NB4 (cell line): ENCODE measurements at regions not wholly inside any gene's neighbourhood (a gene's known extent, or its start where the extent isn't known, plus 50 kb on each side); places are given as distances from the start of the nearest gene placed in this dataset.

ENCODE experiments used
- POLR2A ChIP-seq: IDR thresholded peaks from 2 replicates; pipeline ENCODE4 v1.6.1; 2011; ENCODE audit warnings: mild to moderate bottlenecking; ENCODE audit not compliant: insufficient read length; ENCODE audit errors: extremely low read depth
- TF ChIP-seq, protein P1 (sequence below): IDR thresholded peaks from one replicate; pipeline ENCODE4 v1.5.1; 2012; ENCODE audit warnings: low read depth, low read length
- TF ChIP-seq, protein P2 (sequence below): IDR thresholded peaks from 2 replicates; pipeline ENCODE4 v1.6.1; 2011; ENCODE audit warnings: low read depth, low read length

DNA sequence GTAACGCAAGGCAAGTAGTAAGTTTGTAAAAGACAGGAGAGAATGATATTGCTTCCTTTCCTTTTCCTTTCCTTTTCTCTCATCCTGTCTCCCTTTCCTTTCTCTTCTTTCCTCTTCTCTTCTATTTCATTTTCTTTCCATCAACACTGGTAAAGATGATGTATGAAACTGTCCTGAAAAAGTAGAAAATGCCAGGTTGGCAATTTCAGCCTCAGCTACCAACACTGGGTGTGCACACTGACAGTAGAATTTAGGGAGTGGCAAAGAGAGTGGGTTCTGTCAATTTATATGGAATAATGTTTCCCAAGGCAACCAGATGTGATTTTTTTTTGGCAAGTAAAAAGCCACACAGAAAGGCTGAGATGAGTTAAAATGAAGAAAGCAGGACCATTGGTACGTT is 155.7 kb upstream of the ZRANB2 start:
- TF ChIP-seq, protein P1, sequence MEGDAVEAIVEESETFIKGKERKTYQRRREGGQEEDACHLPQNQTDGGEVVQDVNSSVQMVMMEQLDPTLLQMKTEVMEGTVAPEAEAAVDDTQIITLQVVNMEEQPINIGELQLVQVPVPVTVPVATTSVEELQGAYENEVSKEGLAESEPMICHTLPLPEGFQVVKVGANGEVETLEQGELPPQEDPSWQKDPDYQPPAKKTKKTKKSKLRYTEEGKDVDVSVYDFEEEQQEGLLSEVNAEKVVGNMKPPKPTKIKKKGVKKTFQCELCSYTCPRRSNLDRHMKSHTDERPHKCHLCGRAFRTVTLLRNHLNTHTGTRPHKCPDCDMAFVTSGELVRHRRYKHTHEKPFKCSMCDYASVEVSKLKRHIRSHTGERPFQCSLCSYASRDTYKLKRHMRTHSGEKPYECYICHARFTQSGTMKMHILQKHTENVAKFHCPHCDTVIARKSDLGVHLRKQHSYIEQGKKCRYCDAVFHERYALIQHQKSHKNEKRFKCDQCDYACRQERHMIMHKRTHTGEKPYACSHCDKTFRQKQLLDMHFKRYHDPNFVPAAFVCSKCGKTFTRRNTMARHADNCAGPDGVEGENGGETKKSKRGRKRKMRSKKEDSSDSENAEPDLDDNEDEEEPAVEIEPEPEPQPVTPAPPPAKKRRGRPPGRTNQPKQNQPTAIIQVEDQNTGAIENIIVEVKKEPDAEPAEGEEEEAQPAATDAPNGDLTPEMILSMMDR = no peak
- no peak for TF ChIP-seq POLR2A
- TF ChIP-seq, protein P2, sequence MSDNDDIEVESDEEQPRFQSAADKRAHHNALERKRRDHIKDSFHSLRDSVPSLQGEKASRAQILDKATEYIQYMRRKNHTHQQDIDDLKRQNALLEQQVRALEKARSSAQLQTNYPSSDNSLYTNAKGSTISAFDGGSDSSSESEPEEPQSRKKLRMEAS = no peak
